HS-27A (cell line): ENCODE measurements at regions not wholly inside any gene's neighbourhood (a gene's known extent, or its start where the extent isn't known, plus 50 kb on each side); places are given as distances from the start of the nearest gene placed in this dataset.
"Not testable (repeated sequence)": the region's sequence is repeated elsewhere in the genome, so short reads cannot be mapped to it uniquely, and the experiment has no call there.

Experiments used
- DNase-seq: peaks from one replicate; pipeline ENCODE4 v3.0.0-alpha.2; 2012; ENCODE audit warnings: low read depth, missing footprints

- DNase-seq, result no peak
Observed at GRCh38 chr5:163696579-163696887, 191.1 kb downstream of the MAT2B start.

GRCh38 chr5:163706053-163706771 is 200.8 kb downstream of the MAT2B start:
- DNase-seq, result no peak

GRCh38 chr5:163712011-163712410 is 206.6 kb downstream of the MAT2B start:
- DNase-seq, result no peak

DNA sequence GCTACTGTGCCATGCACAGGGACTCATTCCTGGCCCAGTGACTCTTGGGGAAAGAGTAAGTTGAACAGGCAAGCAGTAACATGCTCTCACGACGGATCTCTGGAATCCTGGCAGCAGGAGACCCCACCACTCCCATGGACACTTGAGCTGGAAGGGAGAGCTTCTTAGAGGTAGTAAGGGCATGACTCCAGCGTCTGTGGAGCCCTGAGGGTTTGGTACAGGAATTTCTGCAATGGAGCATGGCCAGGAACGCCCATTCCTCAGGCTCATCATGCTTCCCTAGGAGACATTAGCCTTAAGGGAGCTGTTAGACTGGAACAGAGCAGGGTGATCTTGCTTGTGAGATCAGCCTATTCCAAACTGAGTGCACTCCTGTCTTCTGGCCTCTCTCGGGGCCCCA is 212.9 kb downstream of the MAT2B start:
- DNase-seq, result no peak

DNA sequence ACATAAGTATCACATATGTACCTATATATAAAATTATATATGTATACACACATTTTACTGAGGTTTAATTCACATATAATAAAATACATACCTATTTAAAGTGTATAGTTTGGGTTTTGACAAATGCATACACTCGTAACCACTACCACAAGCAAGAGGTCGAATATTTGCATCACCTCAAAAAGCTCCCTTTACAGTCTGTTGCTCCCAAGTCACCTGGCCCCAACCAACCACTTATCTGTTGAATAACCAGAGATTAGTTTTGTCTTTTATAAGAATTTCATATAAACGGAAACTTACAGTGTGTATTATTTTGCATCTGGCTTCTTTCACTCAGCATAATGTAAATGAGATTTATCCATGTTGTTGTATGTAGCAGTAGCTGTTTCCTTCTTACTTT is 218.9 kb downstream of the MAT2B start:
- DNase-seq, result no peak

DNA sequence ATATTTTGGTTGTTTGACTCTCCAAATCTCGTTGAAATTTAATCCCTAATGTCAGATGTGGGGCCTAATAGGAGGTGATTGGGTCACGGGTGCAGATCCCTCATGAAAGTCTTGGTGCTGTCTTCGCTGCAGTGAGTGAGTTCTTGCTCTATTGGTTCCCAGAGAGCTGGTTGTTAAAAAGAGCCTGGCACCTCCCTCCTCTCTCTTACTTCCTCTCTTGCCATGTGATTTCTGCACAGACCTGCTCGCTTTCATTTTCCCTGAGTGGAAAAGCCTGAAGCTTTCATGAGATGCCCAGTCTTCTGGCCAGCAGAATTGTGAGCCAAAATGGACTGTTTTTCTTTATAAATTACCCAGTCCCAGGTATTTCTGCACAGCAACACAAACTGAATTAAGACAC is 221.6 kb downstream of the MAT2B start:
- no peak for DNase-seq

GRCh38 chr5:163730206-163730756 is 224.9 kb downstream of the MAT2B start:
- no peak for DNase-seq

DNA sequence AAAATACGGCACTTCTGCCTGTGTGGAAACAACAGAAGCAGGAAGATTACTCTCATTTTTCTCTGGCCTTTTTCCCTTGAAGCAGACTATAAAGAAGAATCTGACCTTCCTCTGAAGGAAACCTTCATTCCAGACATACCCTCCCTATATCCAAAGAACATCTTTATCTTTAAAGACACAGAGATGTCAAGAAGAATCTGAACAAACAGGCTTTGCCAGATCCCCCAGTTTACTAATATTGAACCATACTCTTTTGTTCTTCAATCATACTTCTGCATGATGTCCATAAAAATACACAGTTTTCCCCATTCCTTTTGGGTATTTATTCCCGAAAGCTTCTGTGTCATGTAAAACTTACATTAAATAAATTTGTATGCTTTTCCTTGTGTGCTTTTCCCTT is 225.8 kb downstream of the MAT2B start:
- DNase-seq, result no peak

- DNase-seq, result no peak
Observed at GRCh38 chr5:163735069-163735468, 229.7 kb downstream of the MAT2B start.

DNA sequence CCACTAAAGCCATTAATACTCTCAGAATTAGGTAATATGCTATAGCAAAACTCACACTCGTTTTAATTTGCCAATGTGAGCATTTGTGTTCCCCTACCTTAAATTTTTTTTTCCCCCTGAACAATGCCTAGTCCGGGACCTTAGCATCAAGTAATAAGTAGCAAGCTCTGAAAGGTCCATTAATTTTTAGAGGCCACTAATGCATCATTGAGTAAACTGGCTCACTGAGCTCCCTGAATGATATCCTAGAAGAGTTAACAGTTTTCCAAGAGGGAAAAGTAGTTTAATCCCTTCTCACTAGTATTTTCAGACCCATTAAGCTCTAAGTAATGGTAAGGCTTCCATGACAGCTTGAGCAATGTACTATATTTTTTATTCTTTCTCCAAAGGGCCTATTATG is 242.2 kb downstream of the MAT2B start:
- DNase-seq, result no peak

DNA sequence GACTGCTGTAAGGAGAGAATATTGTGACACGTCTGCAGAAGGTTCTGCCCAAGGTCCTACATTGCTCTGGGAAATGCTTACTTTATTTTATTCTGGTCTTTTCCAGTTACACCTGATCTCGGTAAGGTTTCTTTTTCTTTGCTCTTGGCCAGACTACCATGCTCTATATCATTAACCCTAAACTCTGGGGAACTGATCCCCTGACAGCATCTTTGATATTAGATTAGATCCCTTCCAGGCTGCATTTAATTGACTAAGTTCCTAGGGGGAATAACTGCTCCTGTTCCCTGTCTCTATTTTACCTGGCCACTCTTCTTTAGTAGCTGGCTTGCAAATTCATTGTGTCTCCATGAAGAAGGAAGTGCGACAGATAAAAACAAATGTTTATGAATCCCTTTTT is 243.5 kb downstream of the MAT2B start:
- no peak for DNase-seq

DNA sequence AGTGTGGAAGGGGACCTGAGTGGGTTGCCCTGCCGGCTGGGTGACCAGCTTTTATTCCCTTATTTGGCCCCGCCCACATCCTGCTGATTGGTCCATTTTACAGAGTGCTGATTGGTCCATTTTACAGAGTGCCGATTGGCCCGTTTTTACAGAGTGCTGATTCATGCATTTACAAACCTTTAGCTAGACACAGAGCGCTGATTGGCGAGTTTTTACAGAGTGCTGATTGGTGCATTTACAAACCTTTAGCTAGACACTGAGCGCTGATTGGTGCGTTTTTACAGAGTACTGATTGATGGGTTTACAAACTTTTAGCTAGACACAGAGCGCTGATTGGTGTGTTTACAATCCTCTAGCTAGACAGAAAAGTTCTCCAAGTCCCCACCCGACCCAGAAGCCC is 245.0 kb downstream of the MAT2B start:
- DNase-seq, result not testable (repeated sequence)

GRCh38 chr5:163755505-163755904 is 250.1 kb downstream of the MAT2B start:
- DNase-seq, result no peak

DNA sequence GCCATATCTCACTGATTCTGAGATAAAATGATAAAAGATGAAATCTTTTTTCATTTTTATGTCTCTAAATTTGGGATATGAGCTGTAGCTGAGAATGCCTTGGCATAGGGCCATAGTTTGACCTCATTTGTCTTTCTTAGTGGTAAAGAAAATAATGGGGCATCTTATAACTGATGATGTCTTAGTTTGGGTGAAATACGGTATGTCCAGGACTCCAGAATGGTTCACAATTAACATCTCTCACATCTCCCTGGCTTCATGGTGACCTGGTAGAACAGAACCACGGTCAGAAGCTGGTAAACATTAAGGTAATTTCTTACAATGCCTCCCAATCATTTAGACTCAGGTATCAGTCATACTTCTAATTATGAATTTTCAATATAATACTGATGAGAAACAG is 250.8 kb downstream of the MAT2B start:
- DNase-seq, result no peak

- DNase-seq, result no peak
Observed at GRCh38 chr5:163757344-163757743, 251.9 kb downstream of the MAT2B start.

DNA sequence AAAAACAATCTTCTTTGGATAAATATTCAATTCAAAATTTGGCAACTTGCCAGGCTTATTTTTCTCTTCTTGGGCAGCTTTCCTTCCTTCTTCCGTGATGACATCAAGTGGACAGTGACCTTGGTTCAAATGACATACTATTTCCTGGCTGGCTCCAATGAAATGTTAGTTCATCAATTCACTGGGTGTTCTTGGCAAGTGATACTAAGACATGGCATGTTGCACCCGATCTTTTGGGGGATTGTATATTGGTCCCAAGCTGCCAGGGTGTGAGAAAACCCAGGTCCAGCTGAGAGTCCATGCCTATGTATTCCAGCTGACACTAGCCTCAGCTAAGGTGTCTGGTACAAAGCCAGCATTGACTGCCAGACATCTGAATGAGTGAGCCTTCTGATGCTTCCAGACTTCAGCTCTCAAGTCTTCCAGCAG is 252.9 kb downstream of the MAT2B start:
- DNase-seq, result no peak

- no peak for DNase-seq
Observed at GRCh38 chr5:163759000-163759704, 253.7 kb downstream of the MAT2B start.

DNA sequence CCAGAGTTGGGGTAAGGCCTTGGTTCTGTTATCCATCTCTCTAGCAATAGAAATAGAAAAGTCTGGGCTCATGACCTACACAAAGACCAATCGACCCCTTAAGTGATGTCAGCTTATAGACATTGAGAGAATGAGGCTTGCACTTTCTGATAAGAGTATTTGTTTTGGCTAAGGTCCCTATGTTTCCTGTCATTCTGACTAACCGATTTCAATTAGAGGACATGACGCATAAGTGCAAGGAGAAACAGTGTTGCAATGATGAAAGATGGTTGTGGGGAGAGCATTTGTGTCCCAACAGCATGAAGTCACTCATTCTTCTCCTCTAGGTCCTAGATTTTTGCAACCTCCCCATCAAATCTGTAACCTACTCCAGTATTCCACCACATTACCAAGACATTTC is 255.1 kb downstream of the MAT2B start:
- peak; percentile 59 for DNase-seq

- no peak for DNase-seq
Observed at GRCh38 chr5:163766936-163767670, 261.7 kb downstream of the MAT2B start.

GRCh38 chr5:163770625-163771024 is 265.2 kb downstream of the MAT2B start:
- DNase-seq, result no peak

GRCh38 chr5:163772241-163772640 is 266.8 kb downstream of the MAT2B start:
- no peak for DNase-seq

GRCh38 chr5:163772644-163773043 is 267.2 kb downstream of the MAT2B start:
- no peak for DNase-seq

DNA sequence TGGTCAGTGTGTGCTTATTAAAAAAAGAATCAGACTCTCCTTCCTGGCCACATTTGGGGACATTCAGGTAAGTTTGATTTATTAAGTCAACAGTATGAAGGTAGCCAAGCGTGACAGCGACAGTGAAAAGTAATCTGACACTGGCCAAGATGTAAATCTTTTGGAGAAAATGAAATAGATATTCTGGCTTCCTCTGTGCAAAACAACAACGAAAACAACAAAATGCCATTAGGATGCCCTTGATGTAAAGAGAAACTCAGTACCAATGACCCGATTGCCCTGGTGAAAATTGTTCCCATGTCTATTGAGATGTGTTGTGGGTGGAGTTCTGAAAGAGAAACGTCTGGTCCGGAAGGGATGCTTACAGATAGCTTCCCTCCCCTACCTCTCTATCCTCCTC is 267.8 kb downstream of the MAT2B start:
- no peak for DNase-seq
